ENCODE measurements at regions not wholly inside any gene's neighbourhood (a gene's known extent, or its start where the extent isn't known, plus 50 kb on each side); places are given as distances from the start of the nearest gene placed in this dataset.

- TF ChIP-seq CTCF (IDR thresholded peaks at IDR 0.05; ENCODE audit: low read length) (no peak), EZH2phosphoT487 (IDR thresholded peaks at IDR 0.05; ENCODE audit: low read length) (no peak), EZH2 (optimal IDR thresholded peaks at IDR 0.05; ENCODE audit: low read depth, low read length) (no peak)
- no peaks in the 10 kb centered on the region for H4K20me1 ChIP-seq (ENCODE audit: insufficient read depth, low read length)
- H3K79me2 ChIP-seq (ENCODE audit: low read length) = no peaks in the 10 kb centered on the region
- H3K4me3 ChIP-seq (ENCODE audit: low read length) = no peak overlapping the region
- no peaks in the 10 kb centered on the region for H3K36me3 ChIP-seq (replicated peaks; ENCODE audit: insufficient read depth, low read length)
- DNase-seq = no peak
- H3K27ac ChIP-seq (ENCODE audit: low read length) = no peak overlapping the region
- H3K4me1 ChIP-seq (ENCODE audit: low read length) = no peaks in the 10 kb centered on the region
- H3K9me3 ChIP-seq (replicated peaks; ENCODE audit: insufficient read depth, low read length) = no peaks in the 10 kb centered on the region
- H3K9me2 ChIP-seq (replicated peaks; ENCODE audit: insufficient read depth, low read length) = no peaks in the 10 kb centered on the region
- no peak overlapping the region for H3K9ac ChIP-seq (ENCODE audit: low read length)
- H3K27me3 ChIP-seq (replicated peaks; ENCODE audit: insufficient read depth, low read length) = peaks cover 14% of the 10 kb centered on the region
- no peaks in the 10 kb centered on the region for H3F3A ChIP-seq (ENCODE audit: insufficient read depth, low read length)
- H3K4me2 ChIP-seq (ENCODE audit: low read depth, low read length) = no peak overlapping the region
- H2AFZ ChIP-seq (ENCODE audit: low read length) = no peak overlapping the region
These were observed 198.5 kb upstream of the ZNF618 start for GRCh38 chr9:113677569-113677968.

- H2AFZ ChIP-seq (ENCODE audit: low read length) = no peak overlapping the region
- DNase-seq = no peak
- H3K9me2 ChIP-seq (replicated peaks; ENCODE audit: insufficient read depth, low read length) = no peaks in the 10 kb centered on the region
- H3K79me2 ChIP-seq (ENCODE audit: low read length) = no peaks in the 10 kb centered on the region
- H3K9me3 ChIP-seq (replicated peaks; ENCODE audit: insufficient read depth, low read length) = no peaks in the 10 kb centered on the region
- H3K4me2 ChIP-seq (ENCODE audit: low read depth, low read length) = no peak overlapping the region
- H3K9ac ChIP-seq (ENCODE audit: low read length) = no peak overlapping the region
- no peak for TF ChIP-seq EZH2phosphoT487 (IDR thresholded peaks at IDR 0.05; ENCODE audit: low read length)
- TF ChIP-seq CTCF (IDR thresholded peaks at IDR 0.05; ENCODE audit: low read length) = no peak
- no peak for TF ChIP-seq EZH2 (optimal IDR thresholded peaks at IDR 0.05; ENCODE audit: low read depth, low read length)
- H4K20me1 ChIP-seq (ENCODE audit: insufficient read depth, low read length) = no peaks in the 10 kb centered on the region
- H3K36me3 ChIP-seq (replicated peaks; ENCODE audit: insufficient read depth, low read length) = no peaks in the 10 kb centered on the region
- no peak overlapping the region for H3K27ac ChIP-seq (ENCODE audit: low read length)
- peaks cover 14% of the 10 kb centered on the region for H3K27me3 ChIP-seq (replicated peaks; ENCODE audit: insufficient read depth, low read length)
- no peaks in the 10 kb centered on the region for H3F3A ChIP-seq (ENCODE audit: insufficient read depth, low read length)
- no peaks in the 10 kb centered on the region for H3K4me1 ChIP-seq (ENCODE audit: low read length)
- no peak overlapping the region for H3K4me3 ChIP-seq (ENCODE audit: low read length)
These were observed 197.8 kb upstream of the ZNF618 start for GRCh38 chr9:113678119-113678858.

GRCh38 chr9:113678859-113679256 lies 197.3 kb upstream of the ZNF618 start:
- Histone ChIP-seq H3K27me3 (replicated peaks; ENCODE audit: insufficient read depth, low read length) (peaks cover 14% of the 10 kb centered on the region), H3K9me2 (replicated peaks; ENCODE audit: insufficient read depth, low read length) (no peaks in the 10 kb centered on the region), H3K4me1 (ENCODE audit: low read length) (no peaks in the 10 kb centered on the region), H2AFZ (ENCODE audit: low read length) (no peak overlapping the region), H3K9ac (ENCODE audit: low read length) (no peak overlapping the region), H3K79me2 (ENCODE audit: low read length) (no peaks in the 10 kb centered on the region), H3K4me3 (ENCODE audit: low read length) (no peak overlapping the region), H3K27ac (ENCODE audit: low read length) (no peak overlapping the region), H3K36me3 (replicated peaks; ENCODE audit: insufficient read depth, low read length) (no peaks in the 10 kb centered on the region), H3K4me2 (ENCODE audit: low read depth, low read length) (no peak overlapping the region), H3K9me3 (replicated peaks; ENCODE audit: insufficient read depth, low read length) (no peaks in the 10 kb centered on the region), H4K20me1 (ENCODE audit: insufficient read depth, low read length) (no peaks in the 10 kb centered on the region), H3F3A (ENCODE audit: insufficient read depth, low read length) (no peaks in the 10 kb centered on the region)
- TF ChIP-seq EZH2phosphoT487 (IDR thresholded peaks at IDR 0.05; ENCODE audit: low read length) = no peak
- no peak for TF ChIP-seq EZH2 (optimal IDR thresholded peaks at IDR 0.05; ENCODE audit: low read depth, low read length)
- no peak for TF ChIP-seq CTCF (IDR thresholded peaks at IDR 0.05; ENCODE audit: low read length)
- no peak for DNase-seq

Measured in MM.1S (cell line).